HG03342 (cell line): ENCODE measurements at regions not wholly inside any gene's neighbourhood (a gene's known extent, or its start where the extent isn't known, plus 50 kb on each side); places are given as distances from the start of the nearest gene placed in this dataset.
"Not testable (repeated sequence)": the region's sequence is repeated elsewhere in the genome, so short reads cannot be mapped to it uniquely, and the experiment has no call there.

ENCODE experiments used
- ATAC-seq: cut with Tn5 transposase; IDR thresholded peaks from one replicate; pipeline ENCODE4 v1.9.1; 2021; ENCODE audit warnings: mild to moderate bottlenecking, moderate library complexity; ENCODE audit not compliant: unreplicated experiment

- ATAC-seq = no peak
Observed at GRCh38 chr4:170729236-170729635, 639.5 kb upstream of the AADAT start.

- no peak for ATAC-seq
Observed at GRCh38 chr4:170724191-170724590, 634.4 kb upstream of the AADAT start.

- ATAC-seq = no peak
Observed at GRCh38 chr4:170723171-170723570, 633.4 kb upstream of the AADAT start.

GRCh38 chr4:170721812-170722373 is 632.1 kb upstream of the AADAT start:
- ATAC-seq = no peak

- no peak for ATAC-seq
Observed at GRCh38 chr4:170716868-170717267, 627.1 kb upstream of the AADAT start.

- ATAC-seq = no peak
Observed at GRCh38 chr4:170705907-170706306, 616.2 kb upstream of the AADAT start.

GRCh38 chr4:170700064-170700463 is 610.3 kb upstream of the AADAT start:
- ATAC-seq = no peak

GRCh38 chr4:170698334-170698733 is 608.6 kb upstream of the AADAT start:
- ATAC-seq = peak; percentile 67

GRCh38 chr4:170697845-170698244 is 608.1 kb upstream of the AADAT start:
- peak; percentile 44 for ATAC-seq

- ATAC-seq = no peak
Observed at GRCh38 chr4:170697045-170697444, 607.3 kb upstream of the AADAT start.

GRCh38 chr4:170691168-170691567 is 601.4 kb upstream of the AADAT start:
- no peak for ATAC-seq

GRCh38 chr4:170687751-170688150 is 598.0 kb upstream of the AADAT start:
- no peak for ATAC-seq

- ATAC-seq = not testable (repeated sequence)
Observed at GRCh38 chr4:170685701-170686100, 595.9 kb upstream of the AADAT start.

GRCh38 chr4:170682558-170683294 is 593.0 kb upstream of the AADAT start:
- no peak for ATAC-seq

GRCh38 chr4:170682087-170682486 is 592.3 kb upstream of the AADAT start:
- not testable (repeated sequence) for ATAC-seq

- peak; percentile 72 for ATAC-seq
Observed at GRCh38 chr4:170675568-170676262, 586.0 kb upstream of the AADAT start.

- no peak for ATAC-seq
Observed at GRCh38 chr4:170674176-170674575, 584.4 kb upstream of the AADAT start.

GRCh38 chr4:170672381-170672965 is 582.7 kb upstream of the AADAT start:
- no peak for ATAC-seq

- ATAC-seq = no peak
Observed at GRCh38 chr4:170671171-170671570, 581.4 kb upstream of the AADAT start.

GRCh38 chr4:170667814-170668213 is 578.1 kb upstream of the AADAT start:
- no peak for ATAC-seq

- ATAC-seq = no peak
Observed at GRCh38 chr4:170666909-170667308, 577.2 kb upstream of the AADAT start.

- no peak for ATAC-seq
Observed at GRCh38 chr4:170662250-170662649, 572.5 kb upstream of the AADAT start.
